PC-3 (cell line): ENCODE measurements at regions not wholly inside any gene's neighbourhood (a gene's known extent, or its start where the extent isn't known, plus 50 kb on each side); places are given as distances from the start of the nearest gene placed in this dataset.

ENCODE experiments used
- ATAC-seq: fragments of 200-7000 bp; cut with Tn5 transposase; 2 replicates; pipeline ENCODE4 v1.9.1; 2020; ENCODE audit warnings: mild to moderate bottlenecking, moderate library complexity
- BruUV-seq: library from RNA; stranded (reverse); fragments of 400-500 nt; replicated peaks from 2 replicates; lab custom pipeline; 2021; lab: Mats Ljungman, UMichigan
- CTCF ChIA-PET: fragments of 300-600 bp; sonication (Branson Sonifier 250); formaldehyde crosslinking; loops from one replicate; lab custom pipeline; 2022; ENCODE audit warnings: antibody characterized with exemption; lab: Charles Lee
- POLR2A ChIA-PET: fragments of 300-600 bp; sonication (Branson Sonifier 250); formaldehyde crosslinking; loops from one replicate; lab custom pipeline; 2022; ENCODE audit warnings: antibody characterized with exemption; ENCODE audit not compliant: unreplicated experiment; lab: Charles Lee
- DNase-seq: peaks from one replicate; pipeline ENCODE4 v3.0.0-alpha.2; 2015
- H2AFZ ChIP-seq: fragments of 300-600 bp; sonication (generic); 2 replicates; pipeline ENCODE4 v1.6.0; 2016; ENCODE audit warnings: antibody characterized with exemption, low read length
- H3F3A ChIP-seq: fragments of 300-600 bp; sonication (generic); one replicate; pipeline ENCODE4 v1.6.0; 2017; ENCODE audit warnings: antibody characterized with exemption, low read length, control low read depth, mild to moderate bottlenecking; ENCODE audit not compliant: unreplicated experiment
- H3K27ac ChIP-seq: fragments of 300-600 bp; sonication (generic); 2 replicates; pipeline ENCODE4 v1.5.1; 2016; ENCODE audit warnings: mild to moderate bottlenecking, low read length
- H3K27me3 ChIP-seq: fragments of 300-600 bp; sonication (generic); 2 replicates; pipeline ENCODE4 v1.6.1; 2016; ENCODE audit warnings: low read length, mixed read lengths
- H3K36me3 ChIP-seq: fragments of 300-600 bp; sonication (generic); 2 replicates; pipeline ENCODE4 v1.6.1; 2016; ENCODE audit warnings: low read depth, mixed run types, low read length, mixed read lengths
- H3K4me1 ChIP-seq: fragments of 300-600 bp; sonication (generic); 2 replicates; pipeline ENCODE4 v1.5.1; 2016; ENCODE audit warnings: low read length; ENCODE audit not compliant: insufficient read depth
- H3K4me2 ChIP-seq: fragments of 300-600 bp; sonication (generic); 2 replicates; pipeline ENCODE4 v1.6.0; 2016; ENCODE audit warnings: low read length
- H3K4me3 ChIP-seq: fragments of 300-600 bp; sonication (generic); 2 replicates; pipeline ENCODE4 v1.5.1; 2016; ENCODE audit warnings: mild to moderate bottlenecking, low read length, mixed read lengths
- H3K79me2 ChIP-seq: fragments of 300-600 bp; sonication (generic); 2 replicates; pipeline ENCODE4 v1.6.1; 2017; ENCODE audit warnings: low read length, mixed read lengths
- H3K9ac ChIP-seq: fragments of 300-600 bp; sonication (generic); 2 replicates; pipeline ENCODE4 v1.6.0; 2016; ENCODE audit warnings: mild to moderate bottlenecking, low read length
- H3K9me2 ChIP-seq: fragments of 300-600 bp; sonication (generic); replicated peaks from 2 replicates; pipeline ENCODE4 v1.6.1; 2016; ENCODE audit warnings: mixed run types, low read length, mixed read lengths
- H3K9me3 ChIP-seq: fragments of 300-600 bp; sonication (generic); 2 replicates; pipeline ENCODE4 v1.6.1; 2016; ENCODE audit warnings: low read length, mixed read lengths
- H4K20me1 ChIP-seq: fragments of 300-600 bp; sonication (generic); 2 replicates; pipeline ENCODE4 v1.6.1; 2016; ENCODE audit warnings: low read length, mixed read lengths
- CTCF ChIP-seq: fragments of 300-600 bp; sonication (generic); conservative IDR thresholded peaks from 2 replicates; pipeline ENCODE4 v1.5.1; 2017; ENCODE audit warnings: antibody characterized with exemption, low read depth, mild to moderate bottlenecking, low read length
- EZH2 ChIP-seq: fragments of 300-600 bp; sonication (generic); IDR thresholded peaks from one replicate; pipeline ENCODE4 v1.6.1; 2017; ENCODE audit warnings: antibody characterized with exemption, mild to moderate bottlenecking, low read length; ENCODE audit not compliant: unreplicated experiment
- EZH2phosphoT487 ChIP-seq: fragments of 300-600 bp; sonication (generic); IDR thresholded peaks from 2 replicates; pipeline ENCODE4 v1.6.1; 2018; ENCODE audit warnings: mild to moderate bottlenecking, antibody characterized with exemption, low read length, borderline replicate concordance
- intact Hi-C: fragments of 100-400 bp; cut with micrococcal nuclease; formaldehyde crosslinking; loops from 2 replicates; pipeline ENCODE4 v1.9.0; 2023

GRCh38 chr14:100967178-100967577 lies 63.7 kb upstream of the RTL1 start:
- no peak overlapping the region for H3K27ac ChIP-seq
- H3K9ac ChIP-seq, result no peak overlapping the region
- ChIA-PET CTCF (no interaction called here), POLR2A (no interaction called here)
- H3K4me1 ChIP-seq, result peaks cover 3% of the 10 kb centered on the region
- no TSS peak for BruUV-seq
- no peaks in the 10 kb centered on the region for H3K36me3 ChIP-seq
- intact Hi-C loops, result no loop called here
- no peaks in the 10 kb centered on the region for H3K9me3 ChIP-seq
- no peaks in the 10 kb centered on the region for H4K20me1 ChIP-seq
- no peaks in the 10 kb centered on the region for H3K79me2 ChIP-seq
- H3K9me2 ChIP-seq, result no peaks in the 10 kb centered on the region
- H3K4me3 ChIP-seq, result no peak overlapping the region
- no peak overlapping the region for H2AFZ ChIP-seq
- no peak for DNase-seq
- H3K4me2 ChIP-seq, result no peak overlapping the region
- ATAC-seq, result no peak
- no peak for TF ChIP-seq CTCF
- TF ChIP-seq EZH2phosphoT487, result no peak
- no peak for TF ChIP-seq EZH2
- no peaks in the 10 kb centered on the region for H3F3A ChIP-seq
- no peaks in the 10 kb centered on the region for H3K27me3 ChIP-seq

- Histone ChIP-seq H3K4me2 (no peak overlapping the region), H3K9ac (no peak overlapping the region), H3F3A (no peaks in the 10 kb centered on the region), H3K27me3 (no peaks in the 10 kb centered on the region), H4K20me1 (no peaks in the 10 kb centered on the region), H3K4me3 (no peak overlapping the region), H3K36me3 (no peaks in the 10 kb centered on the region), H3K27ac (no peak overlapping the region), H3K79me2 (no peaks in the 10 kb centered on the region), H3K4me1 (peaks cover 10% of the 10 kb centered on the region), H3K9me3 (no peaks in the 10 kb centered on the region), H2AFZ (no peak overlapping the region), H3K9me2 (no peaks in the 10 kb centered on the region)
- ATAC-seq, result no peak
- CTCF ChIA-PET, result no interaction called here
- TF ChIP-seq EZH2 (no peak), CTCF (no peak), EZH2phosphoT487 (no peak)
- BruUV-seq, result no TSS peak
- DNase-seq, result no peak
- intact Hi-C loops, result no loop called here
- POLR2A ChIA-PET, result no interaction called here
Measured at GRCh38 chr14:100967930-100968329, 64.4 kb upstream of the RTL1 start.

DNA sequence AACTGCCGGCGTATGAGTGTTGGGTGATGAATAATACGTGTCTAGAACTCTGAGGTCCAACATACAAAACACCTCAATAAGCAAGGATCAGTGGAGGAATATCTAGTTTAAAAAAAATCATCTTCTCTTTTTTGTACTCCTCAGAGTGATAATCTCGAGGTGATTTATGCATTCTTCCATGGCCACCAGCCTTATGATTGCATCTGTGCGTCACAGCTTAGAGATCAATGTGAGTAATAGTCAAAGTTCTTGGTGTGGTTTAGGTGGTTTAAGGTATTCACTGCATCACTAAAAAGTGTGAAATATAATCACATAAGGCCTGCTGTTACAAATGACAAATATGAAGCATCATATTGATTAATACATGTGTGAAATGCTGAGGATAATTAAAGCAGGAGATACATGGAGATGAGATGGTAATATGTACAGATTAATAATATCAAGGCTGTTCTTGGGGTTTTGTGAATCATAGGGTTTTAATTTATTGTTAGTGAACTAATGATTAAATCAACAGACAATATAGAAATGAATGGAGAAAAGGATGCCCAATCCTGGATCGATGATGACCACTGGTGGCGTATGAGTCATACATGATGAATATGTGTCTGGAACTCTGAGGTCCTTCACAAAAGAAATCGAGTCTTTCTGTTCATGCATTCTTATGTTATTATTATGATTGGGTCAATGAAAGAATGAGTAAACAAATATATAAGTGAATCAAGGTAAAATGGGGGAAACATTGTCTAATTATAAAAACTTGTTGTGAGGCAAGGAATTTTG lies 68.8 kb upstream of the RTL1 start:
- BruUV-seq, result no TSS peak
- H3K27me3 ChIP-seq, result no peaks in the 10 kb centered on the region
- H2AFZ ChIP-seq, result no peak overlapping the region
- H3K9me2 ChIP-seq, result no peaks in the 10 kb centered on the region
- H3F3A ChIP-seq, result no peaks in the 10 kb centered on the region
- intact Hi-C loops, result no loop called here
- H4K20me1 ChIP-seq, result no peaks in the 10 kb centered on the region
- no peak overlapping the region for H3K9ac ChIP-seq
- no peaks in the 10 kb centered on the region for H3K36me3 ChIP-seq
- CTCF ChIA-PET, result no interaction called here
- TF ChIP-seq EZH2 (no peak), CTCF (no peak), EZH2phosphoT487 (no peak)
- H3K4me2 ChIP-seq, result no peak overlapping the region
- no peaks in the 10 kb centered on the region for H3K9me3 ChIP-seq
- H3K27ac ChIP-seq, result peak overlapping the region; percentile 39
- peak; percentile 57 for DNase-seq
- H3K4me1 ChIP-seq, result peaks cover 11% of the 10 kb centered on the region
- no peak overlapping the region for H3K4me3 ChIP-seq
- POLR2A ChIA-PET, result no interaction called here
- no peak for ATAC-seq
- H3K79me2 ChIP-seq, result no peaks in the 10 kb centered on the region
